A549 (cell line): ENCODE measurements at regions not wholly inside any gene's neighbourhood (a gene's known extent, or its start where the extent isn't known, plus 50 kb on each side); places are given as distances from the start of the nearest gene placed in this dataset.

Experiments
- ATAC-seq, 2 experiments: fragments of 200-7000 bp in 1 of 2; fragments of >200 bp in 1 of 2; cut with Nextera tagmentation in 1 of 2; cut with Tn5 transposase in 1 of 2; 3 replicates each; pipeline versions ENCODE4 v1.8.0 to v1.9.1; 2018 to 2020; ENCODE audit warnings: mild to moderate bottlenecking in 1 of 2, moderate library complexity in 1 of 2
- CTCF ChIA-PET: fragments of 300-600 bp; sonication (Branson Sonifier 250); formaldehyde crosslinking; extraction: SDS; loops from one replicate; lab custom pipeline; 2021; ENCODE audit warnings: antibody characterized with exemption, inconsistent platforms; lab: Yijun Ruan, JAX
- POLR2A ChIA-PET: fragments of 350-600 bp; formaldehyde crosslinking; extraction: SDS; loops from one replicate; lab custom pipeline; 2021; ENCODE audit warnings: antibody characterized with exemption, inconsistent platforms; lab: Yijun Ruan, JAX
- DNase-seq, 2 experiments: peaks; one replicate each; pipeline versions ENCODE4 v3.0.0 to v3.0.0-alpha.2; 2011 to 2016; ENCODE audit warnings: low read depth in 1 of 2, low spot score in 1 of 2
- FAIRE-seq: peaks from 2 replicates; lab custom pipeline; 2011; peaks lifted over from hg19 to GRCh38; lab: Jason Lieb, UNC
- H3K27ac ChIP-seq, 2 experiments: fragments of >200 bp; sonication (Bioruptor Twin); formaldehyde crosslinking; 3 replicates each; pipeline ENCODE4 v1.5.1; 2016 to 2017
- H3K4me1 ChIP-seq: fragments of >200 bp; sonication (Bioruptor Twin); formaldehyde crosslinking; 3 replicates; pipeline ENCODE4 v1.6.1; 2016
- H3K4me2 ChIP-seq: fragments of >200 bp; sonication (Bioruptor Twin); formaldehyde crosslinking; 3 replicates; pipeline ENCODE4 v1.6.1; 2016
- H3K4me3 ChIP-seq: fragments of >200 bp; sonication (Bioruptor Twin); formaldehyde crosslinking; 3 replicates; pipeline ENCODE4 v1.5.1; 2016
- H3K9me3 ChIP-seq: fragments of >200 bp; sonication (Bioruptor Twin); formaldehyde crosslinking; 3 replicates; pipeline ENCODE4 v1.6.1; 2016
- ATOH8 ChIP-seq: fragments of 250-450 bp; sonication (Bioruptor Pico); IDR thresholded peaks from 2 replicates; pipeline ENCODE4 v1.5.0; 2020; ENCODE audit warnings: low read depth, mild to moderate bottlenecking, moderate library complexity
- BHLHE40 ChIP-seq: IDR thresholded peaks from 2 replicates; pipeline ENCODE4 v1.6.1; 2012; ENCODE audit warnings: low read depth, low read length, inconsistent platforms
- CEBPB ChIP-seq, 2 experiments: fragments of >200 bp in 1 of 2; sonication (Bioruptor Twin) in 1 of 2; formaldehyde crosslinking in 1 of 2; IDR thresholded peaks; 2 replicates each; pipeline ENCODE4 v1.6.1; 2012 to 2016
- EHF ChIP-seq: fragments of 250-450 bp; sonication (Bioruptor Pico); IDR thresholded peaks from 2 replicates; pipeline ENCODE4 v1.5.0; 2020; ENCODE audit warnings: mild to moderate bottlenecking
- EHMT2 ChIP-seq: fragments of 200-600 bp; sonication (generic); IDR thresholded peaks from 2 replicates; pipeline ENCODE4 v1.6.1; 2016; ENCODE audit warnings: antibody characterized with exemption, low read depth, mild to moderate bottlenecking, moderate library complexity
- FOSL2 ChIP-seq, 2 experiments: fragments of 450-650 bp in 1 of 2; fragments of >200 bp in 1 of 2; sonication (Bioruptor Twin) in 1 of 2; formaldehyde crosslinking; IDR thresholded peaks; 2 replicates each; pipeline versions ENCODE4 v1.5.0 to v1.6.1; 2016 to 2020; ENCODE audit warnings: mild to moderate bottlenecking in 1 of 2, moderate library complexity in 1 of 2
- FOXS1 ChIP-seq: fragments of 250-450 bp; sonication (Bioruptor Pico); IDR thresholded peaks from 2 replicates; pipeline ENCODE4 v1.5.0; 2020; ENCODE audit warnings: mild to moderate bottlenecking, moderate library complexity
- GATA3 ChIP-seq: IDR thresholded peaks from 2 replicates; pipeline ENCODE4 v1.6.1; 2012; ENCODE audit warnings: borderline replicate concordance
- HES2 ChIP-seq: fragments of >200 bp; sonication (Bioruptor Twin); formaldehyde crosslinking; IDR thresholded peaks from 2 replicates; pipeline ENCODE4 v1.6.1; 2016
- HEYL ChIP-seq: fragments of 250-450 bp; sonication (Bioruptor Pico); IDR thresholded peaks from 2 replicates; pipeline ENCODE4 v1.8.0; 2021; ENCODE audit warnings: mild to moderate bottlenecking, moderate library complexity
- HOXA7 ChIP-seq: fragments of 250-450 bp; sonication (Bioruptor Pico); IDR thresholded peaks from 2 replicates; pipeline ENCODE4 v1.5.0; 2020; ENCODE audit warnings: mild to moderate bottlenecking, moderate library complexity
- JUN ChIP-seq, 2 experiments: fragments of >200 bp; sonication (Bioruptor Twin); formaldehyde crosslinking; IDR thresholded peaks; 2 replicates in 1 of 2; 3 replicates in 1 of 2; pipeline ENCODE4 v1.6.1; 2016 to 2017
- JUNB ChIP-seq: fragments of >200 bp; sonication (Bioruptor Twin); formaldehyde crosslinking; IDR thresholded peaks from 2 replicates; pipeline ENCODE4 v1.6.1; 2016
- KDM5A ChIP-seq: fragments of 200-600 bp; sonication (generic); IDR thresholded peaks from 2 replicates; pipeline ENCODE4 v1.6.1; 2016; ENCODE audit warnings: antibody characterized with exemption, mild to moderate bottlenecking
- MAFK ChIP-seq: fragments of 450-650 bp; IDR thresholded peaks from 2 replicates; pipeline ENCODE4 v1.6.1; 2014; ENCODE audit not compliant: partially characterized antibody
- MYC ChIP-seq: IDR thresholded peaks from 2 replicates; pipeline ENCODE4 v1.6.1; 2012; ENCODE audit warnings: mild to moderate bottlenecking, inconsistent platforms, low read length, improper control_type of control experiment, borderline replicate concordance
- NPAS2 ChIP-seq: fragments of 250-450 bp; sonication (Bioruptor Pico); IDR thresholded peaks from 2 replicates; pipeline ENCODE4 v1.8.0; 2022; ENCODE audit warnings: mild to moderate bottlenecking, moderate library complexity, borderline replicate concordance
- NR3C1 ChIP-seq: fragments of >200 bp; sonication (Bioruptor Twin); formaldehyde crosslinking; IDR thresholded peaks from 3 replicates; pipeline ENCODE4 v1.6.1; 2017
- PHF8 ChIP-seq: fragments of 200-600 bp; sonication (generic); IDR thresholded peaks from 2 replicates; pipeline ENCODE4 v1.6.1; 2016; ENCODE audit warnings: low read depth, mild to moderate bottlenecking, antibody characterized with exemption, moderate library complexity, borderline replicate concordance
- POLR2A ChIP-seq: IDR thresholded peaks from 2 replicates; pipeline ENCODE4 v1.6.1; 2012; ENCODE audit warnings: mild to moderate bottlenecking, low read length
- REST ChIP-seq: fragments of 200-600 bp; sonication (generic); IDR thresholded peaks from 2 replicates; pipeline ENCODE4 v1.6.1; 2016; ENCODE audit warnings: antibody characterized with exemption, mild to moderate bottlenecking, moderate library complexity
- RFX5 ChIP-seq: fragments of 450-650 bp; IDR thresholded peaks from 2 replicates; pipeline ENCODE4 v1.7.1; 2014; ENCODE audit warnings: antibody characterized with exemption, mild to moderate bottlenecking, moderate library complexity
- RNF2 ChIP-seq: fragments of 200-600 bp; sonication (generic); IDR thresholded peaks from 2 replicates; pipeline ENCODE4 v1.6.1; 2016; ENCODE audit warnings: low read depth, mild to moderate bottlenecking, antibody characterized with exemption, moderate library complexity, borderline replicate concordance
- TP53 ChIP-seq: fragments of 250-450 bp; sonication (Bioruptor Pico); IDR thresholded peaks from 2 replicates; pipeline ENCODE4 v1.5.0; 2021; ENCODE audit warnings: mild to moderate bottlenecking, moderate library complexity
- ZC3H11A ChIP-seq: fragments of 450-650 bp; IDR thresholded peaks from 2 replicates; pipeline ENCODE4 v1.6.1; 2014; ENCODE audit warnings: antibody characterized with exemption, mild to moderate bottlenecking
- ZFP36 ChIP-seq: fragments of 450-650 bp; IDR thresholded peaks from 2 replicates; pipeline ENCODE4 v1.6.1; 2014; ENCODE audit warnings: borderline replicate concordance; ENCODE audit not compliant: partially characterized antibody
- ZSCAN20 ChIP-seq: fragments of 250-450 bp; sonication (Bioruptor Pico); IDR thresholded peaks from 2 replicates; pipeline ENCODE4 v1.8.0; 2022; ENCODE audit warnings: mild to moderate bottlenecking, moderate library complexity
- WGBS: methylation state at CpG from one replicate; pipeline ENCODE4 v1.1.6; 2017; ENCODE audit errors: missing lambda C conversion rate; 5-methylcytosine and 5-hydroxymethylcytosine counted together

- WGBS = 23% methylated on average over 8 of the region's 8 CpGs
- no peak overlapping the region for H3K4me3 ChIP-seq
- TF ChIP-seq FOXS1 (CRISPR knock-in tag) = no peak
- TF ChIP-seq POLR2A = no peak
- no peak for TF ChIP-seq RNF2
- TF ChIP-seq JUNB = no peak
- no peak for TF ChIP-seq ZFP36
- no peak for TF ChIP-seq JUN (IDR thresholded peaks at IDR 0.05)
- no peak for TF ChIP-seq HEYL (CRISPR knock-in tag)
- TF ChIP-seq BHLHE40 = no peak
- no peak for TF ChIP-seq GATA3
- no peak for TF ChIP-seq CEBPB (IDR thresholded peaks at IDR 0.05)
- no peak for TF ChIP-seq MAFK
- no peak for TF ChIP-seq PHF8
- no peak for TF ChIP-seq REST
- TF ChIP-seq FOSL2 (IDR thresholded peaks at IDR 0.05) = no peak
- no peak for TF ChIP-seq FOSL2 (CRISPR knock-in tag; IDR thresholded peaks at IDR 0.05)
- no peak for TF ChIP-seq NPAS2 (CRISPR knock-in tag)
- TF ChIP-seq, all 56 proteins: peak for 0
- ChIA-PET CTCF (no interaction called here), POLR2A (no interaction called here)
- Histone ChIP-seq H3K9me3 (no peaks in the 10 kb centered on the region), H3K4me1 (no peaks in the 10 kb centered on the region), H3K4me2 (no peak overlapping the region), H3K27ac (no peak overlapping the region)
- ATAC-seq (no peak), DNase-seq (no peak), FAIRE-seq (no peak)
Measured at GRCh38 chr1:83691953-83692500, 306.9 kb downstream of the TTLL7 start.

DNA sequence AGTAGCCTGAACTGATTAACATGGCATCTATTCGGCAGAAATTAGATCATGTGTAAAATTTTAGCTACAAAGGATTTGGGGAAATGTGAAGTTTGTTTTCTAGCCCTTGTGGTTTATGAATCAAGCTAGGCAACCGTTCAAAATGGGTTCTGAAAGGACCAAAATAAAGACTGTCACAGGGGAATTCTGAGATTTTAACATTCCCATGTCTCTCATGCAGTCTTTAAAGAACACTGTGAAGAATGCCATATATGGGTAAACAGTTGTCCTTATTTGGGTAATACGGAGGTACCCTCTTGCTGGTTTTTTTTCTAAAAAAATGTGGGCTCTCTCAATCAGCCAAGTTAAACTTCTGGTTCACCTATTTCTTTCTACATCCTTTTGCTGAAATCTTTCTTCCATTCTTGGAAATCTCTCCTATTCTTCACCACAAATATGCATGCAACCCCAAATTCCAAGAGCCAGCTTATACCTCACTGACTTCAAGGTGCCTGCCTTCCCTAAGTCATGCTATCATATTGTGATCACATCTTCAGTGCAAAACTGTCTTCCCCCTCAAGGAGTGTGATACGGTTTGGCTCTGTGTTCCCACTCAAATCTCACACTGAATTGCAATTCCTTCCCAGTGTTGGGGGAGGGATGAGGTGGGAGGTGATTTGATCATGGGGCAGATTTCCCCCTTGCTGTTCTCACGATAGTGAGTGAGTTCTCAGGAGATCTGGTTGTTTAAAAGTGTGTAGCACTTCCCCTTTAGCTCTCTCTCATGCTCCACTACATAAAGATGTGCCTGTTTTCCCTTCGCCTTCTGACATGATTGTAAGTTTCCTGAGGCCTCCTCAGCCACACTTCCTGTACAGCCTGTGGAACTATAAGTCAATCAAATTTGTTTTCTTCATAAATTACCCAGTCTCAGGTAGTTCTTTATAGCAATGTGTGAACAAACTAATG lies 308.7 kb downstream of the TTLL7 start:
- POLR2A ChIA-PET = no interaction called here
- no peak for DNase-seq
- Histone ChIP-seq H3K4me3 (no peak overlapping the region), H3K9me3 (no peaks in the 10 kb centered on the region), H3K4me2 (no peak overlapping the region)
- no peak for FAIRE-seq
- no peak for TF ChIP-seq KDM5A
- no peak for TF ChIP-seq EHMT2
- TF ChIP-seq TP53 (CRISPR knock-in tag) = no peak
- TF ChIP-seq RFX5 = no peak
- no peak for TF ChIP-seq CEBPB (IDR thresholded peaks at IDR 0.05)
- TF ChIP-seq MYC = no peak
- TF ChIP-seq ATOH8 = no peak
- no peak for TF ChIP-seq HES2
- no peak for TF ChIP-seq ZSCAN20 (CRISPR knock-in tag)
- TF ChIP-seq PHF8 = no peak
- TF ChIP-seq RNF2 = no peak
- no peak for TF ChIP-seq REST
- TF ChIP-seq NPAS2 (CRISPR knock-in tag) = no peak
- no peak for TF ChIP-seq NR3C1
- TF ChIP-seq POLR2A = no peak
- no peak for TF ChIP-seq EHF (CRISPR knock-in tag)
- TF ChIP-seq ZC3H11A = no peak
- TF ChIP-seq HOXA7 (CRISPR knock-in tag) = no peak
- TF ChIP-seq, all 56 proteins: peak for 0
- CTCF ChIA-PET = no interaction called here
- no peaks in the 10 kb centered on the region for H3K4me1 ChIP-seq
- no peak for ATAC-seq
- no peak overlapping the region for H3K27ac ChIP-seq
- 6% methylated on average over 6 of the region's 6 CpGs for WGBS
